ENCODE measurements at regions not wholly inside any gene's neighbourhood (a gene's known extent, or its start where the extent isn't known, plus 50 kb on each side); places are given as distances from the start of the nearest gene placed in this dataset.

DNA sequence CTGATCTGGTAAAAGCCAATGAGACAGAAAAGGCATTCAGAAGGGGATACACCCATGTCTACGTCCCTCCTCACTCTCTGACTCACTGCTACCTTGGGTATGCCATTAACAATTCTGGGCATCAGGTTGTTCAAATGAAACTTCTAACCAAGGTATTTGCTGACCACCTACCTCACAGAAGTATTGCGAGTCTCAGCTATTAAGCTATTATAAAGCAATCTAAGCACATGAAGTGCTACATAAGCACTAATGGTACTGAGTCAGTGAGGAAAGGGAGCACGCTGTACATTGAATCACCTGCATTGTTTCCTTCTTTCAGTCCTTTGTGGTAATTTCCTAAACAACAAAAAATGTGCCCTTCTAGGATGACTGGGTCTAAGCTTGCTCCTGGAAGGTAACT lies 62.8 kb upstream of the CCDC91 start:
- CTCF ChIA-PET, result interaction anchor here (1.0 kb wide), 1 partner anchor 187 kb away, joined by 3 read pairs; no protein-coding TSS in a partner anchor
- Histone ChIP-seq H3K9ac (no peak overlapping the region), H3K79me2 (ENCODE audit: insufficient read depth) (no peaks in the 10 kb centered on the region), H3K36me3 (replicated peaks in 1 of 2; ENCODE audit: control insufficient read depth in 1 of 2, insufficient read depth in 2 of 2, low read length in 1 of 2) (no peaks in the 10 kb centered on the region), H3K4me2 (no peak overlapping the region), H3K4me3 (ENCODE audit: low read depth in 2 of 2, low read length in 1 of 2) (no peak overlapping the region), H3K4me1 (ENCODE audit: control insufficient read depth in 1 of 2, insufficient read depth in 2 of 2, low read depth in 1 of 2, low read length in 1 of 2) (peaks cover 0 to 24% of the 10 kb centered on the region in 2 experiments; a peak in 3 of 4 replicates), H3K9me2 (no peaks in the 10 kb centered on the region), H3F3A (replicated peaks; ENCODE audit: insufficient read depth) (peaks cover 22% of the 10 kb centered on the region), H2AFZ (ENCODE audit: low read depth) (no peak overlapping the region), H3K9me3 (no peaks in the 10 kb centered on the region), H3K27me3 (ENCODE audit: insufficient read depth) (no peaks in the 10 kb centered on the region), H3K27ac (ENCODE audit: low read depth in 2 of 2, low read length in 1 of 2) (no peak overlapping the region), H4K20me1 (ENCODE audit: insufficient read depth) (no peaks in the 10 kb centered on the region)
- POLR2A ChIA-PET, result no interaction called here
- WGBS (ENCODE audit: low lambda C conversion rate), result 96% methylated on average over 3 of the region's 3 CpGs
- no peak for DNase-seq
- TF ChIP-seq GATA2 (CRISPR knock-in tag; IDR thresholded peaks at IDR 0.05) (no peak), RAD21 (IDR thresholded peaks at IDR 0.05; ENCODE audit: low read length) (no peak), SMC3 (IDR thresholded peaks at IDR 0.05; ENCODE audit: low read depth, low read length) (no peak), FOXJ3 (CRISPR knock-in tag; IDR thresholded peaks at IDR 0.05) (no peak), JUND (IDR thresholded peaks at IDR 0.05) (no peak), FOXM1 (IDR thresholded peaks at IDR 0.05; ENCODE audit: low read depth) (no peak), GABPA (IDR thresholded peaks at IDR 0.05; ENCODE audit: low read depth) (no peak), ELF1 (IDR thresholded peaks at IDR 0.05) (no peak)
- TF ChIP-seq, protein P1, sequence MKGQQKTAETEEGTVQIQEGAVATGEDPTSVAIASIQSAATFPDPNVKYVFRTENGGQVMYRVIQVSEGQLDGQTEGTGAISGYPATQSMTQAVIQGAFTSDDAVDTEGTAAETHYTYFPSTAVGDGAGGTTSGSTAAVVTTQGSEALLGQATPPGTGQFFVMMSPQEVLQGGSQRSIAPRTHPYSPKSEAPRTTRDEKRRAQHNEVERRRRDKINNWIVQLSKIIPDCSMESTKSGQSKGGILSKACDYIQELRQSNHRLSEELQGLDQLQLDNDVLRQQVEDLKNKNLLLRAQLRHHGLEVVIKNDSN (IDR thresholded peaks at IDR 0.05; ENCODE audit: borderline replicate concordance, low read depth), result no peak
- TF ChIP-seq, protein P2, sequence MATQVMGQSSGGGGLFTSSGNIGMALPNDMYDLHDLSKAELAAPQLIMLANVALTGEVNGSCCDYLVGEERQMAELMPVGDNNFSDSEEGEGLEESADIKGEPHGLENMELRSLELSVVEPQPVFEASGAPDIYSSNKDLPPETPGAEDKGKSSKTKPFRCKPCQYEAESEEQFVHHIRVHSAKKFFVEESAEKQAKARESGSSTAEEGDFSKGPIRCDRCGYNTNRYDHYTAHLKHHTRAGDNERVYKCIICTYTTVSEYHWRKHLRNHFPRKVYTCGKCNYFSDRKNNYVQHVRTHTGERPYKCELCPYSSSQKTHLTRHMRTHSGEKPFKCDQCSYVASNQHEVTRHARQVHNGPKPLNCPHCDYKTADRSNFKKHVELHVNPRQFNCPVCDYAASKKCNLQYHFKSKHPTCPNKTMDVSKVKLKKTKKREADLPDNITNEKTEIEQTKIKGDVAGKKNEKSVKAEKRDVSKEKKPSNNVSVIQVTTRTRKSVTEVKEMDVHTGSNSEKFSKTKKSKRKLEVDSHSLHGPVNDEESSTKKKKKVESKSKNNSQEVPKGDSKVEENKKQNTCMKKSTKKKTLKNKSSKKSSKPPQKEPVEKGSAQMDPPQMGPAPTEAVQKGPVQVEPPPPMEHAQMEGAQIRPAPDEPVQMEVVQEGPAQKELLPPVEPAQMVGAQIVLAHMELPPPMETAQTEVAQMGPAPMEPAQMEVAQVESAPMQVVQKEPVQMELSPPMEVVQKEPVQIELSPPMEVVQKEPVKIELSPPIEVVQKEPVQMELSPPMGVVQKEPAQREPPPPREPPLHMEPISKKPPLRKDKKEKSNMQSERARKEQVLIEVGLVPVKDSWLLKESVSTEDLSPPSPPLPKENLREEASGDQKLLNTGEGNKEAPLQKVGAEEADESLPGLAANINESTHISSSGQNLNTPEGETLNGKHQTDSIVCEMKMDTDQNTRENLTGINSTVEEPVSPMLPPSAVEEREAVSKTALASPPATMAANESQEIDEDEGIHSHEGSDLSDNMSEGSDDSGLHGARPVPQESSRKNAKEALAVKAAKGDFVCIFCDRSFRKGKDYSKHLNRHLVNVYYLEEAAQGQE (IDR thresholded peaks at IDR 0.05; ENCODE audit: low read depth, low read length), result no peak

DNA sequence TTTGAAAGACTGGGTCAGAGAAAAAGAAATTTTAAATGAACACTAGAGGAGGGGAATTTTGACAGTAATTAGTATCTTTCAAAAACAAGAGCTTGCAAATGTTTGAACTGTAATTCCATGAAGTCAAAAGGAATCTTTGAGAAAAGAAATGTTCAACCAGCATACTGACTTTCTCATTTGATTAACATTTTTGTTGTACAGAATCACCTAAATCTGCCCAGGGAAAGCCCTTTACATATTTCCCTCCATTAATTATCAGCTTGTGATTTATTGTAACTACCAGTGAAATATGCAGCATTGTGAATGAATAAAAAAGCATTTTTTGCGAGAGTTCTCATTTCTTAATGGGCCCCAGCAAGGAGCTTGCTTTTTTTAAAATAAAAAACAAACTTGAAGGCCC lies 61.2 kb upstream of the CCDC91 start:
- H3K36me3 ChIP-seq (replicated peaks in 1 of 2; ENCODE audit: control insufficient read depth in 1 of 2, insufficient read depth in 2 of 2, low read length in 1 of 2), result no peaks in the 10 kb centered on the region
- TF ChIP-seq FOXM1 (IDR thresholded peaks at IDR 0.05; ENCODE audit: low read depth), result no peak
- TF ChIP-seq, protein P3, sequence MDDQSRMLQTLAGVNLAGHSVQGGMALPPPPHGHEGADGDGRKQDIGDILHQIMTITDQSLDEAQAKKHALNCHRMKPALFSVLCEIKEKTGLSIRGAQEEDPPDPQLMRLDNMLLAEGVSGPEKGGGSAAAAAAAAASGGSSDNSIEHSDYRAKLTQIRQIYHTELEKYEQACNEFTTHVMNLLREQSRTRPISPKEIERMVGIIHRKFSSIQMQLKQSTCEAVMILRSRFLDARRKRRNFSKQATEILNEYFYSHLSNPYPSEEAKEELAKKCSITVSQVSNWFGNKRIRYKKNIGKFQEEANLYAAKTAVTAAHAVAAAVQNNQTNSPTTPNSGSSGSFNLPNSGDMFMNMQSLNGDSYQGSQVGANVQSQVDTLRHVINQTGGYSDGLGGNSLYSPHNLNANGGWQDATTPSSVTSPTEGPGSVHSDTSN (IDR thresholded peaks at IDR 0.05), result peak; percentile 29; the same call in 1 of the 2 replicates
- no peak for TF ChIP-seq TEAD4 (IDR thresholded peaks at IDR 0.05; ENCODE audit: borderline replicate concordance, insufficient read depth)
- no peak for TF ChIP-seq SMC3 (IDR thresholded peaks at IDR 0.05; ENCODE audit: low read depth, low read length)
- TF ChIP-seq EP300 (IDR thresholded peaks at IDR 0.05; ENCODE audit: borderline replicate concordance in 1 of 2, low read depth in 1 of 2, low read length in 1 of 2), result peak; percentile 9 to 32; a peak in 2 of 4 replicates
- no peak for TF ChIP-seq FOXJ3 (CRISPR knock-in tag; IDR thresholded peaks at IDR 0.05)
- 0 out of 2 replicates have a peak, but pooled peaks have one; percentile 7 for TF ChIP-seq JUND (IDR thresholded peaks at IDR 0.05)
- H4K20me1 ChIP-seq (ENCODE audit: insufficient read depth), result no peaks in the 10 kb centered on the region
- ChIA-PET CTCF (no interaction called here), POLR2A (no interaction called here)
- H3K9me3 ChIP-seq, result no peaks in the 10 kb centered on the region
- no peak overlapping the region for H3K4me3 ChIP-seq (ENCODE audit: low read depth in 2 of 2, low read length in 1 of 2)
- no peak overlapping the region for H3K9ac ChIP-seq
- H3K9me2 ChIP-seq, result no peaks in the 10 kb centered on the region
- WGBS (ENCODE audit: low lambda C conversion rate), result 69% methylated on average over 1 of the region's 1 CpG
- peaks cover 0 to 24% of the 10 kb centered on the region in 2 experiments; a peak in 3 of 4 replicates for H3K4me1 ChIP-seq (ENCODE audit: control insufficient read depth in 1 of 2, insufficient read depth in 2 of 2, low read depth in 1 of 2, low read length in 1 of 2)
- peak overlapping the region; percentile 69; the same call in 1 of the 2 replicates for H2AFZ ChIP-seq (ENCODE audit: low read depth)
- DNase-seq, result no peak
- no peak overlapping the region for H3K4me2 ChIP-seq
- no peaks in the 10 kb centered on the region for H3K27me3 ChIP-seq (ENCODE audit: insufficient read depth)
- H3F3A ChIP-seq (replicated peaks; ENCODE audit: insufficient read depth), result peaks cover 22% of the 10 kb centered on the region
- peak overlapping the region in 1 of 2 experiments; percentile 97; a peak in 3 of 4 replicates for H3K27ac ChIP-seq (ENCODE audit: low read depth in 2 of 2, low read length in 1 of 2)
- no peaks in the 10 kb centered on the region for H3K79me2 ChIP-seq (ENCODE audit: insufficient read depth)
